GM12865 (cell line): ENCODE measurements at regions not wholly inside any gene's neighbourhood (a gene's known extent, or its start where the extent isn't known, plus 50 kb on each side); places are given as distances from the start of the nearest gene placed in this dataset.

Source experiments
- DNase-seq: peaks from one replicate; pipeline ENCODE4 v3.0.0; 2010; ENCODE audit warnings: low read depth
- H3K4me3 ChIP-seq: 2 replicates; pipeline ENCODE4 v1.5.1; 2011; ENCODE audit warnings: mild to moderate bottlenecking, low read depth, low read length, control low read depth
- TF ChIP-seq, protein P1 (sequence below): IDR thresholded peaks from 2 replicates; pipeline ENCODE4 v1.5.1; 2011; ENCODE audit warnings: low read length, control low read depth, low read depth, inconsistent platforms; ENCODE audit not compliant: insufficient read depth; ENCODE audit errors: missing control alignments

DNA sequence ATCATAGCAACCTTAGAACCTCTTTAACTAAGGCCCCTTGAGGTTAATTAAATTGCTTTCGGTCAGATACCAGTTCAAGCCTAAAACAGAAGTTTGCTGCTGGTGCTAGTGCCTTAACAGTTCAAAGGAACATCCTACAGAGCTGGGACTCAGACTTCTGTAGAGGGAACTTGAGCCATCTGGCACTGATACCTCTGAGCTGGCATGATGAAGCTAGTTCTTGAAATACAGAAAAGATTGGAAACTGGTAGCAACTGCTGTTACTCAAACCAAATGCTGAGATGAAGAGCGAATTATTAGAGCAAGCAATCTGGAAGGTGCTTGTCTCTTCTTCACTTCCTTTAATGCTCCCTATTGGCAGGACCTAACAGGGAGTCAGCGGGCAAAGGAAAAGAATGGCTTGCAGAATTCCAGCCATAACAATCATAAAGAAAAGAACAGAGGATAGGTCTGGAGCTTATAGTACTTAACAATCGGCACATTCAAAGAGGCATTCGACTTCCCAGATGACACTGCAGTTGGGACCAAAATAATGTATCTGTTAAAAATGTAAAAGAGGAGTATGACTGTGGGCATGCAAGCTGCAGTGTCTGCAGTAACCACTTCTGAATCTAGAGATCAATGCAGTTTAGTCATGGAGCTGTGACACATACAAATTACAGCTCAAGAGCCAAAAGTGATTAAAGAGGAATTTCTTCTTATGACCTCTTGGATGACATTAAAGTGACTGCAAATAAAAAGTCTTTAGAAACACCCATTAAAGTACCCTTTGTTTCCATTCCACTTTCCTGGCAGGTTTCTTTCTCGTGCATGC is 298.9 kb downstream of the PDGFC start:
- TF ChIP-seq, protein P1, sequence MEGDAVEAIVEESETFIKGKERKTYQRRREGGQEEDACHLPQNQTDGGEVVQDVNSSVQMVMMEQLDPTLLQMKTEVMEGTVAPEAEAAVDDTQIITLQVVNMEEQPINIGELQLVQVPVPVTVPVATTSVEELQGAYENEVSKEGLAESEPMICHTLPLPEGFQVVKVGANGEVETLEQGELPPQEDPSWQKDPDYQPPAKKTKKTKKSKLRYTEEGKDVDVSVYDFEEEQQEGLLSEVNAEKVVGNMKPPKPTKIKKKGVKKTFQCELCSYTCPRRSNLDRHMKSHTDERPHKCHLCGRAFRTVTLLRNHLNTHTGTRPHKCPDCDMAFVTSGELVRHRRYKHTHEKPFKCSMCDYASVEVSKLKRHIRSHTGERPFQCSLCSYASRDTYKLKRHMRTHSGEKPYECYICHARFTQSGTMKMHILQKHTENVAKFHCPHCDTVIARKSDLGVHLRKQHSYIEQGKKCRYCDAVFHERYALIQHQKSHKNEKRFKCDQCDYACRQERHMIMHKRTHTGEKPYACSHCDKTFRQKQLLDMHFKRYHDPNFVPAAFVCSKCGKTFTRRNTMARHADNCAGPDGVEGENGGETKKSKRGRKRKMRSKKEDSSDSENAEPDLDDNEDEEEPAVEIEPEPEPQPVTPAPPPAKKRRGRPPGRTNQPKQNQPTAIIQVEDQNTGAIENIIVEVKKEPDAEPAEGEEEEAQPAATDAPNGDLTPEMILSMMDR, result no peak
- DNase-seq, result no peak
- H3K4me3 ChIP-seq, result no peak overlapping the region

DNA sequence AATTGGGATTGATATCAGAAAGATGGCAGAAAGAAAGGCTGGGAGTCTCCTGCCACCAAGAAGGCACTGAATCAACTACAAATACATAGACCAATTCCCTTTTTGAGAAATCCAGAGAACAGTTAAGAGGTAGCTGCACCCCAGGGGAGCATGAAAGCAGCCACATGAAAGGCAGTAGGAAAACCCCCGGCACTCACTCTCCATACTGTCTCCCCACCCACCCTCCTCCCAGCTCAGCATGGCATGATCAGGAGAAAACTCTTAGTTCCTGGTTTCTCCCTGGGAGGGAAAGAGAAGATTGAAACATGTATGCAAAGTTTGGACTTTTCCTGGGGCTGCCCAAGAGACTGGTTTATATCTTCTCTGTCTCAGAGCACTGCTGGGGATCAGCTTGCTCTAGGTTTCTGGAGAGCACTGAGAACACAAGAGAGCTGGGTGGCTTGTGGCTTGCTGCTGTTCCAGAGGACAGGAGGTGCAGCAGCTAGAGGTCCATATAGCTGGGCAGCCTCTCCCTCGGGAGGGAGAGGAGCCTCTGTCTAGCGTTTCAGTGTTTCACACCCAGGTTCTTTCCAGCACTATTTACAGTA is 305.7 kb downstream of the PDGFC start:
- no peak overlapping the region for H3K4me3 ChIP-seq
- peak; percentile 30 for DNase-seq
- TF ChIP-seq, protein P1, result no peak

DNA sequence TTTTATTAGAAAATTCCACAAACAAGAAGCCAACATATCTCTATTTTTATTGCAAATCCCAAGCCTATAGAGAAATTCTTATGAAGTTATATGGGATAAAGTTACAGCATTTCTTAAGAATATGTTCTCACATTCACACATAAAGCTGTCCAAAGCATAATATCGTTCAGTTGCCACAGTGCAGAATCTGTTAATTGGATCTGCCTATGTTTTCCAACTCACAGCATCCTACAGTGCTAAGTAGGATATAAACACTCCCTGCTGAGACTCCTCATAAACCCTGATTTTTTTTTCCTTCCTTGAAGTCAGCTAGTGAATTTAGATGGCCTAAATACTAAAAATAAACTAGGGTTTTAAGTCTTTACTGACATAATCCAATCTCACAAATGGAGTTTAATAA is 307.9 kb downstream of the PDGFC start:
- TF ChIP-seq, protein P1, result no peak
- H3K4me3 ChIP-seq, result no peak overlapping the region
- no peak for DNase-seq

DNA sequence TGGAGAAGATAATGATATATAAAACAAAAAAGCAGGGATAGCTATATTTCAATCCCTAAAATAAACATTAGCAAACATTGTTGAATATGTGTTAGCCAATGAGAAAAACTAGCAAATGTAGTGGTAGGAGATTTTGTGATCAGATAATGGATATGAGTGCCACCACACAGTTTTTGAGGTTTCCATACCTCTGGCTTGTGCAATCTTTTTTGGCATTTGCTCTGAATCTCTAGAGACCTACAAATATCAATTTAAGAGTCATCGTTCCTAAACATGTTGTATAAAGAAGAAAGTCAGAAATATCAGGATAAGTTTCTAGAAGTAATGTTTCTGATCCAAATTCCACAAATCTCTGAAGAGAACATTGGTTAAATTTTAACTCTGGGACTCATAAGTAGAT is 308.7 kb downstream of the PDGFC start:
- no peak overlapping the region for H3K4me3 ChIP-seq
- TF ChIP-seq, protein P1, result no peak
- no peak for DNase-seq

DNA sequence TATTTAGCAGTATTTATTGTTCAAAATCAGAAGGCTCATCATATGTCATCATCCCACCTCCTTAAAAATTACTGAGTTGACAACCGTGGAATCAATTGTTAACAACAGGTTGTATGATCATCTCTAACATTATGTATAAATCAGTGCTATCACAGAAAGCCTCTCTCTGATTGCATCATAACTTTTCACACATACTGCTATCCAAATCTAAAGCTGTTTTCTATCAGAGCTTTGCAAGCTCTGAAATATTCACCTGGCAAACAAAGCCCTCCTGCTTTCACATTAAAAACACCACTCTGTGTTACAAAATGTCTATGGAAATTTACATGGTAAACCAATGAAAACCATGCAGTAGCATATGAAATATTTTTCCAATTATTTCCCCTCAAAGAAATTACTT is 310.0 kb downstream of the PDGFC start:
- H3K4me3 ChIP-seq, result no peak overlapping the region
- DNase-seq, result no peak
- TF ChIP-seq, protein P1, result no peak

DNA sequence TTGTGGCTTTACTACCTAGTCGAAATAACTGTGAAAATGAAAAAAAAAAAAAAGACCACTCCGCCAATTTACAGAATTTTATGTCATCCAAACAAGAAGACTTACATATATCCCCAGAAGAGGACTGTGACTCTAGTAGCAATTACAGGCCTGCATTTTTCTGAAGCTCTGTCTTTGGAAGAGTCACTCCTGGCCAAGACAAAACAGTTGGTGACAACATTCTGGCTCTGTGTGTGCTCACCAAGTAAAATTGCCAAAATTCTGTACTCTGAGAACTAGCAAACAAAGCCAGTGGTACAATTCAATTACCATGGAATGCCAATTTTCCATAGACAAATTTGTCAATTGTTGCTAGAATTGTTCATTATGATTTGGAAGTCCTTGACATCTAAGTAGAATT is 311.1 kb downstream of the PDGFC start:
- no peak for DNase-seq
- TF ChIP-seq, protein P1, result no peak
- H3K4me3 ChIP-seq, result no peak overlapping the region
